Adrenal gland (tissue), 9 donors: ENCODE measurements at regions not wholly inside any gene's neighbourhood (a gene's known extent, or its start where the extent isn't known, plus 50 kb on each side); places are given as distances from the start of the nearest gene placed in this dataset.

Source experiments
- DNase-seq, 7 donors: peaks; one replicate each; pipeline ENCODE4 v3.0.0-alpha.2; 2019 to 2020
- H3K27ac ChIP-seq, 5 donors: fragments of 200-600 bp; sonication (generic) in 4 of 5; 1 replicate in 3 of 5; 2 replicates in 2 of 5; pipeline versions ENCODE4 v1.5.1 to v1.8.0; 2016 to 2020; ENCODE audit warnings: mild to moderate bottlenecking in 1 of 5
- H3K27me3 ChIP-seq: fragments of 200-600 bp; 2 replicates; pipeline ENCODE4 v1.8.0; 2021
- H3K36me3 ChIP-seq, 2 donors: fragments of 200-600 bp; replicated peaks in 1 of 2; 1 replicate in 1 of 2; 2 replicates in 1 of 2; pipeline versions ENCODE4 v1.5.1 to v1.8.0; 2018 to 2022
- H3K4me1 ChIP-seq, 2 donors: fragments of 200-600 bp; replicated peaks in 1 of 2; 1 replicate in 1 of 2; 2 replicates in 1 of 2; pipeline versions ENCODE4 v1.5.1 to v1.8.0; 2018 to 2021
- H3K4me3 ChIP-seq, 4 donors: fragments of 200-600 bp; sonication (generic) in 3 of 4; one replicate each; pipeline ENCODE4 v1.5.1; 2016 to 2018
- H3K9me3 ChIP-seq, 3 donors: fragments of 200-600 bp; sonication (generic) in 1 of 3; replicated peaks in 1 of 3; 1 replicate in 2 of 3; 2 replicates in 1 of 3; pipeline versions ENCODE4 v1.5.1 to v1.8.0; 2016 to 2021
- CTCF ChIP-seq, 6 experiments: fragments of 450-650 bp in 4 of 6; fragments of 200-600 bp in 2 of 6; sonication (generic) in 1 of 6; IDR thresholded peaks; 1 replicate in 5 of 6; 2 replicates in 1 of 6; pipeline versions ENCODE4 v1.5.1 to v1.8.0; 2016 to 2021; ENCODE audit warnings: antibody characterized with exemption in 6 of 6, mild to moderate bottlenecking in 2 of 6, moderate library complexity in 1 of 6
- POLR2A ChIP-seq, 2 donors: fragments of 450-650 bp; IDR thresholded peaks; one replicate each; pipeline ENCODE4 v1.6.1; 2017; ENCODE audit warnings: antibody characterized with exemption in 2 of 2, mild to moderate bottlenecking in 2 of 2, moderate library complexity in 1 of 2
- WGBS, 4 donors: extraction: QIAGEN DNeasy Blood & Tissue Kit in 2 of 4; methylation state at CpG; one replicate each; pipeline versions ENCODE4 v1.1.5 to v1.1.7; 2013 to 2017; 5-methylcytosine and 5-hydroxymethylcytosine counted together
- intact Hi-C, 2 donors: fragments of 100-400 bp; cut with DNase I; formaldehyde crosslinking; loops; one replicate each; pipeline versions ENCODE4 v1.14.1 to v1.15.0; 2022 to 2023
- donor health status: healthy with polysubstance abuse.
- donor health status: Bipolar disorder and iron deficiency.
- donor health status: DM: yes; HTN: yes; CAD: no.
- donor health status: DM: no; HTN: no; CAD: no.
- donor health status: DM: no; HTN: no; CAD: no.

GRCh38 chr5:103657301-103657700 is 94.7 kb upstream of the NUDT12 start:
- Histone ChIP-seq H3K36me3 (no peaks in the 10 kb centered on the region), H3K4me1 (no peaks in the 10 kb centered on the region), H3K27me3 (no peaks in the 10 kb centered on the region), H3K27ac (no peak overlapping the region), H3K4me3 (no peak overlapping the region), H3K9me3 (no peaks in the 10 kb centered on the region)
- intact Hi-C loops, result no loop called here
- DNase-seq, result no peak
- WGBS, 4 donors, result 63 to 80% (median 71%) methylated on average over 3 of the region's 3 CpGs
- no peak for TF ChIP-seq POLR2A (IDR thresholded peaks at IDR 0.05)

GRCh38 chr5:103648086-103648485 is 85.5 kb upstream of the NUDT12 start:
- Histone ChIP-seq H3K4me1 (no peaks in the 10 kb centered on the region), H3K4me3 (no peak overlapping the region), H3K27me3 (no peaks in the 10 kb centered on the region), H3K9me3 (no peaks in the 10 kb centered on the region), H3K36me3 (no peaks in the 10 kb centered on the region), H3K27ac (no peak overlapping the region)
- WGBS, 4 donors, result 80 to 92% (median 89%) methylated on average over 2 of the region's 2 CpGs
- DNase-seq, result no peak
- intact Hi-C loops, result no loop called here
- TF ChIP-seq POLR2A (IDR thresholded peaks at IDR 0.05), result no peak
- TF ChIP-seq CTCF (IDR thresholded peaks at IDR 0.05), result no peak

- H3K36me3 ChIP-seq, result no peaks in the 10 kb centered on the region
- TF ChIP-seq CTCF (IDR thresholded peaks at IDR 0.05), result no peak
- no peak for TF ChIP-seq POLR2A (IDR thresholded peaks at IDR 0.05)
- DNase-seq, result no peak
- intact Hi-C loops, result no loop called here
- WGBS, 4 donors, result 68 to 87% (median 74%) methylated on average over 6 of the region's 6 CpGs
- H3K27ac ChIP-seq, result no peak overlapping the region
- no peaks in the 10 kb centered on the region for H3K4me1 ChIP-seq
- H3K4me3 ChIP-seq, result no peak overlapping the region
- no peaks in the 10 kb centered on the region for H3K9me3 ChIP-seq
- no peaks in the 10 kb centered on the region for H3K27me3 ChIP-seq
These were observed 84.4 kb upstream of the NUDT12 start for GRCh38 chr5:103646698-103647614.

- H3K27me3 ChIP-seq, result no peaks in the 10 kb centered on the region
- H3K4me1 ChIP-seq, result no peaks in the 10 kb centered on the region
- no peak for DNase-seq
- H3K4me3 ChIP-seq, result no peak overlapping the region
- no peaks in the 10 kb centered on the region for H3K9me3 ChIP-seq
- no peak for TF ChIP-seq POLR2A (IDR thresholded peaks at IDR 0.05)
- no peak for TF ChIP-seq CTCF (IDR thresholded peaks at IDR 0.05)
- intact Hi-C loops, result no loop called here
- H3K36me3 ChIP-seq, result no peaks in the 10 kb centered on the region
- no peak overlapping the region for H3K27ac ChIP-seq
- 75 to 95% (median 89%) methylated on average over 1 of the region's 1 CpG for WGBS, 4 donors
These were observed 83.2 kb upstream of the NUDT12 start for GRCh38 chr5:103645816-103646215.

GRCh38 chr5:103638979-103639378 is 76.4 kb upstream of the NUDT12 start:
- Histone ChIP-seq H3K9me3 (peaks cover 0 to 5% (median 0%) of the 10 kb centered on the region in 3 donors), H3K27ac (no peak overlapping the region), H3K4me1 (no peaks in the 10 kb centered on the region), H3K4me3 (no peak overlapping the region), H3K36me3 (no peaks in the 10 kb centered on the region), H3K27me3 (no peaks in the 10 kb centered on the region)
- no peak for DNase-seq
- intact Hi-C loops, result no loop called here
- no peak for TF ChIP-seq CTCF (IDR thresholded peaks at IDR 0.05)
- no peak for TF ChIP-seq POLR2A (IDR thresholded peaks at IDR 0.05)
